GM12878 (cell line): ENCODE measurements at regions not wholly inside any gene's neighbourhood (a gene's known extent, or its start where the extent isn't known, plus 50 kb on each side); places are given as distances from the start of the nearest gene placed in this dataset.

Experiments
- ATAC-seq: fragments of 200-7000 bp; cut with Tn5 transposase; 3 replicates; pipeline ENCODE4 v1.9.1; 2020; ENCODE audit warnings: mild to moderate bottlenecking, moderate library complexity
- BruUV-seq: library from RNA; stranded (reverse); fragments of 400-500 nt; replicated peaks from 2 replicates; lab custom pipeline; 2021; lab: Mats Ljungman, UMichigan
- CTCF ChIA-PET: fragments of 300-600 bp; sonication (Branson Sonifier 250); formaldehyde crosslinking; extraction: SDS; loops from one replicate; lab custom pipeline; 2021; ENCODE audit warnings: inconsistent platforms; lab: Yijun Ruan, JAX
- POLR2A ChIA-PET: fragments of 350-600 bp; formaldehyde crosslinking; extraction: SDS; loops from one replicate; lab custom pipeline; 2021; ENCODE audit warnings: inconsistent platforms; lab: Charles Lee
- RAD21 ChIA-PET: fragments of 300-600 bp; sonication (Branson Sonifier 250); formaldehyde crosslinking; loops from one replicate; lab custom pipeline; 2023; ENCODE audit warnings: antibody characterized with exemption; ENCODE audit not compliant: unreplicated experiment; lab: Charles Lee
- SMC1A ChIA-PET: fragments of 300-600 bp; sonication (Branson Sonifier 250); formaldehyde crosslinking; loops from one replicate; lab custom pipeline; 2023; ENCODE audit not compliant: unreplicated experiment, uncharacterized antibody; lab: Charles Lee
- DNase-seq: peaks from one replicate; pipeline ENCODE4 v3.0.0-alpha.2; 2011; ENCODE audit warnings: low read depth, low spot score
- FAIRE-seq: peaks from 3 replicates; lab custom pipeline; 2011; peaks lifted over from hg19 to GRCh38; lab: Jason Lieb, UNC
- H2AFZ ChIP-seq: 2 replicates; pipeline ENCODE4 v1.6.0; 2011; ENCODE audit warnings: low read depth, low read length, control low read depth; ENCODE audit not compliant: control insufficient read depth
- H3K27ac ChIP-seq: 2 replicates; pipeline ENCODE4 v1.5.1; 2011; ENCODE audit warnings: control low read depth; ENCODE audit not compliant: control insufficient read depth, insufficient read depth
- H3K27me3 ChIP-seq, 2 experiments: replicated peaks in 1 of 2; 2 replicates each; pipeline versions ENCODE4 v1.6.0 to v1.6.1; 2011; ENCODE audit warnings: low read length in 1 of 2; ENCODE audit not compliant: control insufficient read depth in 2 of 2, insufficient read depth in 2 of 2
- H3K36me3 ChIP-seq, 2 experiments: 2 replicates each; pipeline ENCODE4 v1.5.1; 2011; ENCODE audit warnings: low read length in 1 of 2; ENCODE audit not compliant: control insufficient read depth in 2 of 2, insufficient read depth in 2 of 2
- H3K4me1 ChIP-seq: 2 replicates; pipeline ENCODE4 v1.6.1; 2011; ENCODE audit warnings: mild to moderate bottlenecking, low read length, moderate library complexity, mixed read lengths; ENCODE audit not compliant: control insufficient read depth, insufficient read depth
- H3K4me2 ChIP-seq: 2 replicates; pipeline ENCODE4 v1.6.0; 2011; ENCODE audit warnings: control low read depth; ENCODE audit not compliant: control insufficient read depth, insufficient read depth
- H3K4me3 ChIP-seq: fragments of 200-600 bp; sonication (generic); 2 replicates; pipeline ENCODE4 v1.5.1; 2016
- H3K79me2 ChIP-seq: 2 replicates; pipeline ENCODE4 v1.6.0; 2011; ENCODE audit warnings: low read length; ENCODE audit not compliant: control insufficient read depth, insufficient read depth
- H3K9ac ChIP-seq: 2 replicates; pipeline ENCODE4 v1.8.0; 2011; ENCODE audit warnings: low read length, control low read depth, mixed read lengths; ENCODE audit not compliant: control insufficient read depth, insufficient read depth
- H3K9me3 ChIP-seq: replicated peaks from 3 replicates; pipeline ENCODE4 v1.5.1; 2011; ENCODE audit warnings: mild to moderate bottlenecking, low read length; ENCODE audit not compliant: control insufficient read depth, insufficient read depth
- H4K20me1 ChIP-seq: 2 replicates; pipeline ENCODE4 v1.6.0; 2011; ENCODE audit not compliant: control insufficient read depth, insufficient read depth
- FOXM1 ChIP-seq: IDR thresholded peaks from 2 replicates; pipeline ENCODE4 v1.6.1; 2012; ENCODE audit warnings: low read depth, mild to moderate bottlenecking, inconsistent platforms, low read length, moderate library complexity
- IRF3 ChIP-seq: fragments of 450-650 bp; IDR thresholded peaks from 2 replicates; pipeline ENCODE4 v1.6.1; 2014; ENCODE audit warnings: mild to moderate bottlenecking
- RELB ChIP-seq: fragments of 450-650 bp; IDR thresholded peaks from 2 replicates; pipeline ENCODE4 v1.6.1; 2017; ENCODE audit warnings: low read depth, mild to moderate bottlenecking, moderate library complexity
- REST ChIP-seq: IDR thresholded peaks from 2 replicates; pipeline ENCODE4 v1.6.1; 2012; ENCODE audit warnings: mild to moderate bottlenecking, low read depth, low read length
- YBX1 ChIP-seq: fragments of 450-650 bp; IDR thresholded peaks from 2 replicates; pipeline ENCODE4 v1.6.1; 2016; ENCODE audit warnings: antibody characterized with exemption
- ZNF274 ChIP-seq: IDR thresholded peaks from one replicate; pipeline ENCODE4 v1.8.0; 2011; ENCODE audit not compliant: insufficient read length, insufficient read depth
- WGBS: methylation state at CpG from one replicate; pipeline ENCODE4 v1.1.6; 2016; ENCODE audit warnings: low lambda C conversion rate; ENCODE audit not compliant: insufficient replicate concordance, insufficient coverage; ENCODE audit errors: missing lambda C conversion rate; 5-methylcytosine and 5-hydroxymethylcytosine counted together
- in situ Hi-C: fragments of 300-500 bp; cut with MboI; formaldehyde crosslinking; loops from 9 replicates; pipeline ENCODE4 v1.14.3; 2018; ENCODE audit warnings: mixed read lengths
- intact Hi-C: fragments of 100-400 bp; cut with micrococcal nuclease; formaldehyde crosslinking; loops from one replicate; pipeline ENCODE4 v1.14.2; 2022; ENCODE audit not compliant: unreplicated experiment

- H3K9ac ChIP-seq = no peak overlapping the region
- H3K4me1 ChIP-seq = no peaks in the 10 kb centered on the region
- BruUV-seq = no TSS peak
- H3K36me3 ChIP-seq = no peaks in the 10 kb centered on the region; a peak in 1 of 4 replicates
- ATAC-seq = no peak
- RAD21 ChIA-PET = no interaction called here
- H3K4me2 ChIP-seq = no peak overlapping the region
- CTCF ChIA-PET = no interaction called here
- FAIRE-seq = no peak
- 26% methylated on average over 7 of the region's 7 CpGs for WGBS
- no peaks in the 10 kb centered on the region for H3K27me3 ChIP-seq
- H3K4me3 ChIP-seq = no peak overlapping the region
- no peak for DNase-seq
- SMC1A ChIA-PET = no interaction called here
- intact Hi-C loops (no loop called here), in situ Hi-C loops (no loop called here)
- POLR2A ChIA-PET = no interaction called here
- no peaks in the 10 kb centered on the region for H3K9me3 ChIP-seq
- no peaks in the 10 kb centered on the region for H3K79me2 ChIP-seq
- TF ChIP-seq FOXM1 = no peak
- TF ChIP-seq IRF3 = no peak
- no peak overlapping the region for H3K27ac ChIP-seq
- H4K20me1 ChIP-seq = no peaks in the 10 kb centered on the region
- no peak overlapping the region for H2AFZ ChIP-seq
Measured at GRCh38 chr20:60237981-60238380, 279.8 kb downstream of the CDH26 start.

- no peak overlapping the region for H3K9ac ChIP-seq
- no peak overlapping the region for H3K4me3 ChIP-seq
- DNase-seq = no peak
- no peak overlapping the region for H2AFZ ChIP-seq
- CTCF ChIA-PET = no interaction called here
- intact Hi-C loops (no loop called here), in situ Hi-C loops (no loop called here)
- 43% methylated on average over 11 of the region's 11 CpGs for WGBS
- no peaks in the 10 kb centered on the region for H3K9me3 ChIP-seq
- RAD21 ChIA-PET = no interaction called here
- POLR2A ChIA-PET = no interaction called here
- no peak overlapping the region for H3K27ac ChIP-seq
- SMC1A ChIA-PET = no interaction called here
- TF ChIP-seq RELB (no peak), YBX1 (no peak), REST (no peak), ZNF274 (no peak)
- ATAC-seq = no peak
- no peaks in the 10 kb centered on the region for H3K4me1 ChIP-seq
- H3K36me3 ChIP-seq = no peaks in the 10 kb centered on the region; a peak in 1 of 4 replicates
- no peaks in the 10 kb centered on the region for H3K79me2 ChIP-seq
- no peak for FAIRE-seq
- H4K20me1 ChIP-seq = no peaks in the 10 kb centered on the region
- no peak overlapping the region for H3K4me2 ChIP-seq
- H3K27me3 ChIP-seq = no peaks in the 10 kb centered on the region
- BruUV-seq = no TSS peak
Measured at GRCh38 chr20:60238992-60239660, 280.9 kb downstream of the CDH26 start.
